ENCODE measurements at regions not wholly inside any gene's neighbourhood (a gene's known extent, or its start where the extent isn't known, plus 50 kb on each side); places are given as distances from the start of the nearest gene placed in this dataset.

DNA sequence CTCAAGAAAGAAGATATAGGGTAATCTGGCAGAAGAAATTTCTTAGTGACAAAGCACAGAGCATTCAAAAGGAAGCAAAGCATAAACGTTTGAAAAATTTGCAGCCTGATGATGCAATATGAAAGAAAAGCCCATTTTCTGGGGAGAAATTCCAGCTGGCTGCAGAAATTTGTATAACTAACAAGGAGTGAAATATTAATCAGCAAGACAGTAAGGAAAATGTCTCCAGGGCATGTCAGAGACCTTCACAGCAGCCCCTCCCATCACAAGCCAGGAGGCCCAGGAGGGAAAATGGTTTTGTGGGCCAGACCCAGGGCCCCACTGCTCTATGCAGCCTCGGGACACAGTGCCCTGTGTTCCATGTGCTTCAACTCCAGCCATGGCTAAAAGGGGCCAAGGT lies 359.4 kb downstream of the HINT1 start:
- Histone ChIP-seq H3K4me2 (ENCODE audit: insufficient read depth, low read length) (no peak overlapping the region), H3K79me2 (ENCODE audit: insufficient read depth, low read length) (no peaks in the 10 kb centered on the region), H3K4me3 (ENCODE audit: insufficient read depth, low read length) (no peak overlapping the region), H4K20me1 (ENCODE audit: insufficient read depth, low read length) (no peaks in the 10 kb centered on the region), H3K4me1 (ENCODE audit: insufficient read depth, low read length) (no peaks in the 10 kb centered on the region), H3K27ac (ENCODE audit: low read depth, low read length) (no peak overlapping the region), H3K36me3 (ENCODE audit: insufficient read depth, low read length) (no peaks in the 10 kb centered on the region), H3K9me3 (ENCODE audit: low read depth, low read length) (no peaks in the 10 kb centered on the region), H3K27me3 (ENCODE audit: insufficient read depth, low read length) (no peaks in the 10 kb centered on the region), H2AFZ (ENCODE audit: low read length) (no peak overlapping the region)
- TF ChIP-seq, protein P1, sequence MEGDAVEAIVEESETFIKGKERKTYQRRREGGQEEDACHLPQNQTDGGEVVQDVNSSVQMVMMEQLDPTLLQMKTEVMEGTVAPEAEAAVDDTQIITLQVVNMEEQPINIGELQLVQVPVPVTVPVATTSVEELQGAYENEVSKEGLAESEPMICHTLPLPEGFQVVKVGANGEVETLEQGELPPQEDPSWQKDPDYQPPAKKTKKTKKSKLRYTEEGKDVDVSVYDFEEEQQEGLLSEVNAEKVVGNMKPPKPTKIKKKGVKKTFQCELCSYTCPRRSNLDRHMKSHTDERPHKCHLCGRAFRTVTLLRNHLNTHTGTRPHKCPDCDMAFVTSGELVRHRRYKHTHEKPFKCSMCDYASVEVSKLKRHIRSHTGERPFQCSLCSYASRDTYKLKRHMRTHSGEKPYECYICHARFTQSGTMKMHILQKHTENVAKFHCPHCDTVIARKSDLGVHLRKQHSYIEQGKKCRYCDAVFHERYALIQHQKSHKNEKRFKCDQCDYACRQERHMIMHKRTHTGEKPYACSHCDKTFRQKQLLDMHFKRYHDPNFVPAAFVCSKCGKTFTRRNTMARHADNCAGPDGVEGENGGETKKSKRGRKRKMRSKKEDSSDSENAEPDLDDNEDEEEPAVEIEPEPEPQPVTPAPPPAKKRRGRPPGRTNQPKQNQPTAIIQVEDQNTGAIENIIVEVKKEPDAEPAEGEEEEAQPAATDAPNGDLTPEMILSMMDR (IDR thresholded peaks at IDR 0.05; ENCODE audit: extremely low read depth, low read depth, low read length), result no peak
- DNase-seq (ENCODE audit: insufficient read length, low spot score, missing footprints), result no peak

DNA sequence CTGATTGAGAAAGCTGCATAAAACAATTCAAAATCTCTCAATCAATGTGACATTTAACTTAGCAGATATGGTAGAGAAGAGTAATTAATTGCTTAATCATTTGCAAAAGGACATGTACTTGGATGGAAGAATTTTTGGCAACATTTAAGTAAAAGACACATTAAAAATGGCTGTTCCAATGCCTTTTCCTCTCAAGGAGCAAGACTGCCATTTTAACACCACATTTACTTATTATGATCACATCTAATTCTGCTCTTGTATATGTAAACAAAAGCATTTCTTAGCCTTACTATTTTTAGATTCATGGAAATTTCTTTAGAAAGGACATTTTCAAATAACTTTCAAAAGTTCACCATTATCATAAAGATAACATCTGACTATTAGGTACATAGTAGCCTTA lies 360.0 kb downstream of the HINT1 start:
- Histone ChIP-seq H4K20me1 (ENCODE audit: insufficient read depth, low read length) (no peaks in the 10 kb centered on the region), H3K4me3 (ENCODE audit: insufficient read depth, low read length) (no peak overlapping the region), H3K4me1 (ENCODE audit: insufficient read depth, low read length) (no peaks in the 10 kb centered on the region), H3K27me3 (ENCODE audit: insufficient read depth, low read length) (no peaks in the 10 kb centered on the region), H2AFZ (ENCODE audit: low read length) (no peak overlapping the region), H3K27ac (ENCODE audit: low read depth, low read length) (no peak overlapping the region), H3K79me2 (ENCODE audit: insufficient read depth, low read length) (no peaks in the 10 kb centered on the region), H3K9me3 (ENCODE audit: low read depth, low read length) (no peaks in the 10 kb centered on the region), H3K4me2 (ENCODE audit: insufficient read depth, low read length) (no peak overlapping the region), H3K36me3 (ENCODE audit: insufficient read depth, low read length) (no peaks in the 10 kb centered on the region)
- DNase-seq (ENCODE audit: insufficient read length, low spot score, missing footprints), result no peak
- TF ChIP-seq, protein P1 (IDR thresholded peaks at IDR 0.05; ENCODE audit: extremely low read depth, low read depth, low read length), result no peak

DNA sequence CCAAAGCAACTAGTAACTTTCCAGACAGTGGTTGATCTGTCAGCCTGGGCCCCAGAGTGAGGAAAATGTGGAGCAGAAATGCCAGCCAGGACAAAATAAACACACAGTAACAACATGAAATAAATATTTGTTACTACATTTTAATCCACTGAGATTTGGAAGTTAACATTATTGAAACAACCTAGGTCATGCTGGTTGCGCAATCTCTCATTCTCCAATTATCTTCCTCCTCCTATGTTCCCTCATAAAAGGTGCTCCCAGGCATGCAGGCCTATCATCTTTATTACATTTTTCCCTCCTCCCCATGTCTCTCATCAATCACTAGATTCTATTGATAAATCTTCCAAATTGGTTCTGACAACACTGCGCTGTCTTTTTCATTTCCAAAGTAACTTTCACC lies 363.1 kb downstream of the HINT1 start:
- Histone ChIP-seq H3K4me3 (ENCODE audit: insufficient read depth, low read length) (no peak overlapping the region), H3K4me1 (ENCODE audit: insufficient read depth, low read length) (no peaks in the 10 kb centered on the region), H3K36me3 (ENCODE audit: insufficient read depth, low read length) (no peaks in the 10 kb centered on the region), H2AFZ (ENCODE audit: low read length) (no peak overlapping the region), H3K9me3 (ENCODE audit: low read depth, low read length) (no peaks in the 10 kb centered on the region), H4K20me1 (ENCODE audit: insufficient read depth, low read length) (no peaks in the 10 kb centered on the region), H3K79me2 (ENCODE audit: insufficient read depth, low read length) (no peaks in the 10 kb centered on the region), H3K27ac (ENCODE audit: low read depth, low read length) (no peak overlapping the region), H3K4me2 (ENCODE audit: insufficient read depth, low read length) (no peak overlapping the region), H3K27me3 (ENCODE audit: insufficient read depth, low read length) (no peaks in the 10 kb centered on the region)
- TF ChIP-seq, protein P1 (IDR thresholded peaks at IDR 0.05; ENCODE audit: extremely low read depth, low read depth, low read length), result no peak
- no peak for DNase-seq (ENCODE audit: insufficient read length, low spot score, missing footprints)

DNA sequence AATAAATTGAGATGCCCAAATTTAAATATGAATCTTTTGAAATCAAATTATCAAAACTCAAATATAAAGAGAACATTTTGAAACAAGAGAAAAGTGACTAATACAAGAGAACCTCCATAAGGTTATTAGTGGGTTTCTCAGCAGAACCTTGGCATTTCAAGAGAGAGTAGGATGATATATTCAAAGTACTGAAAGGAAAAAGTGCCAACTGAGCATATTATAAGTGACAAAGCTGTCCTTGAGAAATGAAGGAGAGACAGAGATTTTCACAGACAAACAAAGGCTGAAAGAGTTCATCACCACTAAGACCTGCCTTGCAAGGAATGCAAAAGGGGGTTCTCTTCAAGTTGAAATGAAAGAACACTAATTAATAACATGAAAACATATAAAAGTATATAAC lies 366.0 kb downstream of the HINT1 start:
- no peak overlapping the region for H3K4me2 ChIP-seq (ENCODE audit: insufficient read depth, low read length)

More for the DNA sequence above, 366.0 kb downstream of the HINT1 start:
- no peaks in the 10 kb centered on the region for H3K9me3 ChIP-seq (ENCODE audit: low read depth, low read length)
- no peak overlapping the region for H3K4me3 ChIP-seq (ENCODE audit: insufficient read depth, low read length)
- no peaks in the 10 kb centered on the region for H3K27me3 ChIP-seq (ENCODE audit: insufficient read depth, low read length)
- no peaks in the 10 kb centered on the region for H3K36me3 ChIP-seq (ENCODE audit: insufficient read depth, low read length)
- H4K20me1 ChIP-seq (ENCODE audit: insufficient read depth, low read length), result no peaks in the 10 kb centered on the region
- H3K27ac ChIP-seq (ENCODE audit: low read depth, low read length), result no peak overlapping the region
- no peak overlapping the region for H2AFZ ChIP-seq (ENCODE audit: low read length)
- H3K4me1 ChIP-seq (ENCODE audit: insufficient read depth, low read length), result no peaks in the 10 kb centered on the region
- TF ChIP-seq, protein P1 (IDR thresholded peaks at IDR 0.05; ENCODE audit: extremely low read depth, low read depth, low read length), result no peak
- no peaks in the 10 kb centered on the region for H3K79me2 ChIP-seq (ENCODE audit: insufficient read depth, low read length)
- DNase-seq (ENCODE audit: insufficient read length, low spot score, missing footprints), result no peak
